Gastroesophageal sphincter (tissue), 3 donors: ENCODE measurements at regions not wholly inside any gene's neighbourhood (a gene's known extent, or its start where the extent isn't known, plus 50 kb on each side); places are given as distances from the start of the nearest gene placed in this dataset.
"Not testable (repeated sequence)": the region's sequence is repeated elsewhere in the genome, so short reads cannot be mapped to it uniquely, and the experiment has no call there.

Experiments
- CTCF ChIP-seq, 4 experiments: fragments of 200-600 bp in 2 of 4; fragments of 450-650 bp in 2 of 4; sonication (generic) in 1 of 4; IDR thresholded peaks; one replicate each; pipeline ENCODE4 v1.5.1; 2017 to 2019; ENCODE audit warnings: antibody characterized with exemption in 4 of 4, mild to moderate bottlenecking in 2 of 4, moderate library complexity in 2 of 4
- EP300 ChIP-seq: sonication (generic); formaldehyde crosslinking; IDR thresholded peaks from one replicate; pipeline ENCODE4 v1.6.1; 2017; ENCODE audit warnings: antibody characterized with exemption, mild to moderate bottlenecking
- POLR2A ChIP-seq, 2 donors: fragments of 450-650 bp; IDR thresholded peaks; one replicate each; pipeline ENCODE4 v1.6.1; 2017; ENCODE audit warnings: antibody characterized with exemption in 2 of 2, mild to moderate bottlenecking in 2 of 2, moderate library complexity in 1 of 2
- POLR2AphosphoS5 ChIP-seq: sonication (generic); formaldehyde crosslinking; IDR thresholded peaks from one replicate; pipeline ENCODE4 v1.6.1; 2017; ENCODE audit warnings: antibody characterized with exemption

DNA sequence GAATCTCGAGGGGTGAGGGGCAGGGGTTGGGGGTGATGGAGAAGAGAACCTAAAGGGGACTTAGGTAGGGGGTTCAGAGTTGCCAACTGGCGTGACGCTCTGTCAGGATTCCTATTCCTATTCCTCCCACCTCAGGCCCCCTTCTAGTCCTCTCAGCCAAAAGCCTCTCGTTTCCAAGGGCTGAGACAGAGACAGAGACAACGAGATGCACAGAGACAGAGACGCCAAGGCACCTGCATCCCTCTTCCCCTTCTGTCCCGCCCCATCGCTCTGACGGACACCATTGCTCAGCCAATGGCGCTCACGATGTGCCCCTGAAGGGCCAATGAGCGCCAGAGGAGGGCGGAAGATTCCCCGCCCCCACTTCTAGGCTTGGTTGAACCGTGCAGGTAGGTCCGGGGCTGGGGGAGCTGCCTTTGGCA lies 129.5 kb upstream of the PLEKHM1 start:
- TF ChIP-seq EP300; CTCF (IDR thresholded peaks at IDR 0.05); POLR2AphosphoS5; POLR2A (IDR thresholded peaks at IDR 0.05): not testable (repeated sequence)
